ENCODE measurements at regions not wholly inside any gene's neighbourhood (a gene's known extent, or its start where the extent isn't known, plus 50 kb on each side); places are given as distances from the start of the nearest gene placed in this dataset.

GRCh38 chr11:80023386-80023785 is 582.6 kb upstream of the TENM4 start:
- Histone ChIP-seq H2AK9ac (replicated peaks; ENCODE audit: low read depth, low read length, poor library complexity) (no peak overlapping the region), H2AFZ (replicated peaks; ENCODE audit: low read length, poor library complexity) (no peak overlapping the region), H3K23ac (ENCODE audit: low read depth, low read length) (no peak overlapping the region), H3K9me1 (ENCODE audit: insufficient read depth, low read length) (no peaks in the 10 kb centered on the region), H3K9me3 (ENCODE audit: control insufficient read depth, insufficient read depth, low read length) (no peaks in the 10 kb centered on the region), H4K91ac (ENCODE audit: insufficient read depth, low read depth, low read length) (no peak overlapping the region), H2BK15ac (ENCODE audit: low read depth, low read length) (no peak overlapping the region), H3K79me1 (ENCODE audit: low read depth in 1 of 2, low read length in 2 of 2) (no peaks in the 10 kb centered on the region), H3K56ac (ENCODE audit: extremely low read depth, insufficient read depth, low read length) (no peak overlapping the region), H3K18ac (ENCODE audit: low read depth, low read length) (no peak overlapping the region), H4K8ac (ENCODE audit: low read depth in 2 of 2, low read length in 2 of 2) (no peak overlapping the region), H4K20me1 (ENCODE audit: insufficient read depth, low read length) (no peaks in the 10 kb centered on the region), H3K4me3 (ENCODE audit: insufficient read depth, low read depth, low read length) (no peak overlapping the region), H2BK120ac (ENCODE audit: low read depth, low read length) (no peak overlapping the region), H3K36me3 (ENCODE audit: control insufficient read depth, insufficient read depth, low read length) (no peaks in the 10 kb centered on the region), H3K4me2 (ENCODE audit: low read depth, low read length) (no peak overlapping the region), H3K27ac (ENCODE audit: insufficient read depth, low read length) (no peak overlapping the region), H3K4me1 (ENCODE audit: control insufficient read depth, insufficient read depth, low read length) (no peaks in the 10 kb centered on the region), H4K5ac (ENCODE audit: low read depth, low read length) (no peak overlapping the region), H3K4ac (ENCODE audit: low read depth, low read length) (no peak overlapping the region), H3K14ac (replicated peaks; ENCODE audit: low read depth, low read length) (no peak overlapping the region), H3K9ac (ENCODE audit: low read depth, low read length) (no peak overlapping the region), H2BK5ac (ENCODE audit: low read depth, low read length, poor library complexity, severe bottlenecking) (no peak overlapping the region), H3K27me3 (ENCODE audit: control insufficient read depth, insufficient read depth, low read length) (no peaks in the 10 kb centered on the region), H2AK5ac (ENCODE audit: low read depth, low read length) (no peak overlapping the region), H2BK20ac (ENCODE audit: low read depth, low read length) (no peak overlapping the region)
- ATAC-seq (ENCODE audit: low read depth) = no peak
- in situ Hi-C loops (cut with MboI; ENCODE audit: low sequenced_read_pairs) (no loop called here), intact Hi-C loops (cut with micrococcal nuclease) (no loop called here), dilution Hi-C loops (cut with HindIII; ENCODE audit: low sequenced_read_pairs, unreplicated experiment) (no loop called here)
- POLR2A ChIA-PET (ENCODE audit: unreplicated experiment) = no interaction called here
- DNase-seq = no peak
- TF ChIP-seq RFX5 (IDR thresholded peaks at IDR 0.05; ENCODE audit: low read depth, low read length) = no peak
- TF ChIP-seq RAD21 (IDR thresholded peaks at IDR 0.05; ENCODE audit: low read length) = no peak
- no TSS peak for BruUV-seq (replicated peaks)
- CTCF ChIA-PET = no interaction called here
